PC-3 (cell line): ENCODE measurements at regions not wholly inside any gene's neighbourhood (a gene's known extent, or its start where the extent isn't known, plus 50 kb on each side); places are given as distances from the start of the nearest gene placed in this dataset.

Experiments used
- ATAC-seq: fragments of 200-7000 bp; cut with Tn5 transposase; 2 replicates; pipeline ENCODE4 v1.9.1; 2020; ENCODE audit warnings: mild to moderate bottlenecking, moderate library complexity
- BruUV-seq: library from RNA; stranded (reverse); fragments of 400-500 nt; replicated peaks from 2 replicates; lab custom pipeline; 2021; lab: Mats Ljungman, UMichigan
- CTCF ChIA-PET: fragments of 300-600 bp; sonication (Branson Sonifier 250); formaldehyde crosslinking; loops from one replicate; lab custom pipeline; 2022; ENCODE audit warnings: antibody characterized with exemption; lab: Charles Lee
- POLR2A ChIA-PET: fragments of 300-600 bp; sonication (Branson Sonifier 250); formaldehyde crosslinking; loops from one replicate; lab custom pipeline; 2022; ENCODE audit warnings: antibody characterized with exemption; ENCODE audit not compliant: unreplicated experiment; lab: Charles Lee
- DNase-seq: peaks from one replicate; pipeline ENCODE4 v3.0.0-alpha.2; 2015
- H2AFZ ChIP-seq: fragments of 300-600 bp; sonication (generic); 2 replicates; pipeline ENCODE4 v1.6.0; 2016; ENCODE audit warnings: antibody characterized with exemption, low read length
- H3F3A ChIP-seq: fragments of 300-600 bp; sonication (generic); one replicate; pipeline ENCODE4 v1.6.0; 2017; ENCODE audit warnings: antibody characterized with exemption, low read length, control low read depth, mild to moderate bottlenecking; ENCODE audit not compliant: unreplicated experiment
- H3K27ac ChIP-seq: fragments of 300-600 bp; sonication (generic); 2 replicates; pipeline ENCODE4 v1.5.1; 2016; ENCODE audit warnings: mild to moderate bottlenecking, low read length
- H3K27me3 ChIP-seq: fragments of 300-600 bp; sonication (generic); 2 replicates; pipeline ENCODE4 v1.6.1; 2016; ENCODE audit warnings: low read length, mixed read lengths
- H3K36me3 ChIP-seq: fragments of 300-600 bp; sonication (generic); 2 replicates; pipeline ENCODE4 v1.6.1; 2016; ENCODE audit warnings: low read depth, mixed run types, low read length, mixed read lengths
- H3K4me1 ChIP-seq: fragments of 300-600 bp; sonication (generic); 2 replicates; pipeline ENCODE4 v1.5.1; 2016; ENCODE audit warnings: low read length; ENCODE audit not compliant: insufficient read depth
- H3K4me2 ChIP-seq: fragments of 300-600 bp; sonication (generic); 2 replicates; pipeline ENCODE4 v1.6.0; 2016; ENCODE audit warnings: low read length
- H3K4me3 ChIP-seq: fragments of 300-600 bp; sonication (generic); 2 replicates; pipeline ENCODE4 v1.5.1; 2016; ENCODE audit warnings: mild to moderate bottlenecking, low read length, mixed read lengths
- H3K79me2 ChIP-seq: fragments of 300-600 bp; sonication (generic); 2 replicates; pipeline ENCODE4 v1.6.1; 2017; ENCODE audit warnings: low read length, mixed read lengths
- H3K9ac ChIP-seq: fragments of 300-600 bp; sonication (generic); 2 replicates; pipeline ENCODE4 v1.6.0; 2016; ENCODE audit warnings: mild to moderate bottlenecking, low read length
- H3K9me2 ChIP-seq: fragments of 300-600 bp; sonication (generic); replicated peaks from 2 replicates; pipeline ENCODE4 v1.6.1; 2016; ENCODE audit warnings: mixed run types, low read length, mixed read lengths
- H3K9me3 ChIP-seq: fragments of 300-600 bp; sonication (generic); 2 replicates; pipeline ENCODE4 v1.6.1; 2016; ENCODE audit warnings: low read length, mixed read lengths
- H4K20me1 ChIP-seq: fragments of 300-600 bp; sonication (generic); 2 replicates; pipeline ENCODE4 v1.6.1; 2016; ENCODE audit warnings: low read length, mixed read lengths
- CTCF ChIP-seq: fragments of 300-600 bp; sonication (generic); conservative IDR thresholded peaks from 2 replicates; pipeline ENCODE4 v1.5.1; 2017; ENCODE audit warnings: antibody characterized with exemption, low read depth, mild to moderate bottlenecking, low read length
- EZH2 ChIP-seq: fragments of 300-600 bp; sonication (generic); IDR thresholded peaks from one replicate; pipeline ENCODE4 v1.6.1; 2017; ENCODE audit warnings: antibody characterized with exemption, mild to moderate bottlenecking, low read length; ENCODE audit not compliant: unreplicated experiment
- EZH2phosphoT487 ChIP-seq: fragments of 300-600 bp; sonication (generic); IDR thresholded peaks from 2 replicates; pipeline ENCODE4 v1.6.1; 2018; ENCODE audit warnings: mild to moderate bottlenecking, antibody characterized with exemption, low read length, borderline replicate concordance
- intact Hi-C: fragments of 100-400 bp; cut with micrococcal nuclease; formaldehyde crosslinking; loops from 2 replicates; pipeline ENCODE4 v1.9.0; 2023

DNA sequence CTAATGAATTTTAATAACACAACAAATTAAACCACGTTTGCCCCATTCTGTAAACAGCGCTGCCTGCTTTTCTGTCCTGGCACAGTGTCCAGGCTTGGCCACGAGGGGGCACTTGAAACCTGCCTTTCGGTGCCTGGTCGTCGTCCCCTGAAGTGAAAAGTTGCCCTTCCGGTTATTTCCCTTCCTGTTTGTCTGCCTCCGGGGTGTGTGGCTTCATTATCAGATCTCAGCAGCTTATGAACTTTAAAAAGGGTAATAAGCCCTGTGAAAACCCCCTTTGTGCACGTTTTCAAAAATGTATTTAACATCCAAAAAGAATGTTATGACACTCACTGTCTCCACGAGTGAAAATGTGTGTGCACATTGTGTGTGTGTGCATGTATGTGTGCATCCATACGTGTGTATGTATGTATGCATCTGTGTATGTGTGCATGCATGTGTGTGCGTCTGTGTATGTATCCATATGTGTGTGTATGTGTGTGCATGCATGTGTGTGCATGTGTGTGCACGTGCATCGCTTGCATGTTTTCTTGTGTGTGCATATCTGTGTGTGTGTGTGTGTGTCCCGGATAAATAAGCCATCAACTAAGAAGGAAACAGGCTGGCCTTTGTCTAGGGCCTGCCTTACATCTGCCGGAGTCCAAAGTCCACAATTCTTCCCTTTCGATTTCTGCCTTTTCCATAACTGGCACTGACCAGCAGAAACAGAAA, 358.4 kb downstream of the THBS2 start:
- Histone ChIP-seq H3K9me3 (no peaks in the 10 kb centered on the region), H2AFZ (peak overlapping the region; percentile 41), H3K4me1 (peaks cover 3% of the 10 kb centered on the region; the same call in 1 of the 2 replicates), H3K9ac (no peak overlapping the region), H3K4me2 (peak overlapping the region; percentile 57), H3K36me3 (no peaks in the 10 kb centered on the region), H3F3A (no peaks in the 10 kb centered on the region), H3K27ac (no peak overlapping the region), H3K9me2 (no peaks in the 10 kb centered on the region), H3K27me3 (0 out of 2 replicates have a peak, but pooled peaks cover 9% of the 10 kb centered on the region), H3K4me3 (0 out of 2 replicates have a peak overlapping the region, but pooled peaks have one; percentile 32), H4K20me1 (no peaks in the 10 kb centered on the region), H3K79me2 (no peaks in the 10 kb centered on the region)
- TF ChIP-seq CTCF (peak; percentile 86), EZH2 (no peak)
- ChIA-PET CTCF (no interaction called here), POLR2A (no interaction called here)
- BruUV-seq = no TSS peak
- ATAC-seq = peak; percentile 82
- peak; percentile 77 for DNase-seq
- intact Hi-C loops = loop anchor here (5.0 kb wide), 1 partner anchor 762 kb away; no protein-coding TSS in a partner anchor

DNA sequence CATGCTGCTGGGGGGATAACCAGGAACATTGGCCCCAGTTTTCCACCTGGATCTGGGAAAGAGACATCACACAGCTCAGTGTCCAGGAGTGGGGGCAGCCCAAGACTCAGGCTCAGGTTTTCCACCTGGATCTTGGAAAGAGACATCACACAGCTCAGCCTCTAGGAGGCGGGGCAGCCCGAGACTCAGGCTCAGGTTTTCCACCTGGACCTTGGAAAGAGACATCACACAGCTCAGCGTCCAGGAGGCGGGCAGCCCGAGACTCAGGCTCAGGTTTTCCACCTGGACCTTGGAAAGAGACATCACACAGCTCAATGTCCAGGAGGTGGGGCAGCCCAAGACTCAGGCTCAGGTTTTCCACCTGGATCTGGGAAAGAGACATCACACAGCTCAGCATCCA, 361.6 kb downstream of the THBS2 start:
- Histone ChIP-seq H3K4me3 (no peak overlapping the region), H3K27me3 (0 out of 2 replicates have a peak, but pooled peaks cover 2% of the 10 kb centered on the region), H3K79me2 (no peaks in the 10 kb centered on the region), H3K4me2 (no peak overlapping the region), H3F3A (no peaks in the 10 kb centered on the region), H3K36me3 (no peaks in the 10 kb centered on the region), H3K9me3 (no peaks in the 10 kb centered on the region), H2AFZ (no peak overlapping the region), H3K9ac (no peak overlapping the region), H4K20me1 (no peaks in the 10 kb centered on the region), H3K9me2 (no peaks in the 10 kb centered on the region), H3K4me1 (peaks cover 3% of the 10 kb centered on the region; the same call in 1 of the 2 replicates), H3K27ac (no peak overlapping the region)
- POLR2A ChIA-PET = no interaction called here
- ATAC-seq = no peak
- CTCF ChIA-PET = no interaction called here
- BruUV-seq = no TSS peak
- DNase-seq = peak; percentile 6
- TF ChIP-seq CTCF (no peak; the same call in 1 of the 2 replicates), EZH2 (no peak), EZH2phosphoT487 (no peak)
- intact Hi-C loops = loop anchor here (5.0 kb wide), 1 partner anchor 1635 kb away; no protein-coding TSS in a partner anchor

- Histone ChIP-seq H3K36me3 (no peaks in the 10 kb centered on the region), H3K9ac (no peak overlapping the region), H3K27ac (no peak overlapping the region), H4K20me1 (no peaks in the 10 kb centered on the region), H3K9me3 (no peaks in the 10 kb centered on the region), H3K4me2 (no peak overlapping the region), H3K9me2 (no peaks in the 10 kb centered on the region), H3K4me3 (no peak overlapping the region), H3K79me2 (no peaks in the 10 kb centered on the region), H2AFZ (no peak overlapping the region), H3K27me3 (0 out of 2 replicates have a peak, but pooled peaks cover 2% of the 10 kb centered on the region), H3K4me1 (peaks cover 3% of the 10 kb centered on the region; the same call in 1 of the 2 replicates), H3F3A (no peaks in the 10 kb centered on the region)
- ATAC-seq (no peak), DNase-seq (no peak)
- BruUV-seq = no TSS peak
- intact Hi-C loops = loop anchor here (5.0 kb wide), 1 partner anchor 1636 kb away; no protein-coding TSS in a partner anchor
- ChIA-PET POLR2A (no interaction called here), CTCF (no interaction called here)
- no peak for TF ChIP-seq EZH2
Observed at GRCh38 chr6:168890981-168891365, 362.7 kb downstream of the THBS2 start.
